ENCODE measurements at regions not wholly inside any gene's neighbourhood (a gene's known extent, or its start where the extent isn't known, plus 50 kb on each side); places are given as distances from the start of the nearest gene placed in this dataset.

- intact Hi-C loops (cut with micrococcal nuclease; ENCODE audit: unreplicated experiment) = no loop called here
- H3K36me3 ChIP-seq (replicated peaks in 1 of 2; ENCODE audit: control insufficient read depth in 1 of 2, insufficient read depth in 2 of 2, low read length in 2 of 2) = no peaks in the 10 kb centered on the region
- no peaks in the 10 kb centered on the region for H3K79me2 ChIP-seq (ENCODE audit: insufficient read depth, low read length)
- BruUV-seq (replicated peaks) = no TSS peak
- H3K9ac ChIP-seq (ENCODE audit: insufficient read depth, low read depth, low read length) = no peak overlapping the region
- no peak overlapping the region for H3K4me2 ChIP-seq (ENCODE audit: low read depth, low read length)
- no peak for ATAC-seq
- no peaks in the 10 kb centered on the region for H3K9me3 ChIP-seq (ENCODE audit: low read length)
- H2AFZ ChIP-seq (ENCODE audit: low read length) = no peak overlapping the region
- CTCF ChIA-PET (ENCODE audit: low intra/inter-chr PET ratio, low total read pairs) = no interaction called here
- no peaks in the 10 kb centered on the region for H3K27me3 ChIP-seq (ENCODE audit: control insufficient read depth in 1 of 2, insufficient read depth in 2 of 2, low read length in 2 of 2)
- H4K20me1 ChIP-seq (ENCODE audit: insufficient read depth, low read length) = no peaks in the 10 kb centered on the region
- DNase-seq (ENCODE audit: low spot score) = no peak
- FAIRE-seq = no peak
- WGBS (ENCODE audit: low lambda C conversion rate) = 3% methylated on average over 1 of the region's 1 CpG
- no peaks in the 10 kb centered on the region for H3K4me1 ChIP-seq (ENCODE audit: insufficient read depth, low read length)
- POLR2A ChIA-PET = no interaction called here
- no peak overlapping the region for H3K4me3 ChIP-seq (replicated peaks in 1 of 3; ENCODE audit: insufficient read depth in 1 of 3, low read depth in 2 of 3, low read length in 3 of 3)
- H3K27ac ChIP-seq (ENCODE audit: extremely low read length, insufficient read depth, low read length) = no peak overlapping the region
- in situ Hi-C loops (cut with HindIII; ENCODE audit: extremely low pct_ligation_motif_present, low pct_unique_long_range_greater_than_20kb) = no loop called here
- TF ChIP-seq MLXIP (CRISPR knock-in tag; IDR thresholded peaks at IDR 0.05; ENCODE audit: borderline replicate concordance) (no peak), TAF15 (IDR thresholded peaks at IDR 0.05; ENCODE audit: low read depth, low read length, poor library complexity, severe bottlenecking) (no peak), ZNF34 (CRISPR knock-in tag; IDR thresholded peaks at IDR 0.05; ENCODE audit: borderline replicate concordance) (no peak), ZNF709 (CRISPR knock-in tag; IDR thresholded peaks at IDR 0.05) (no peak), PAX8 (CRISPR knock-in tag; IDR thresholded peaks at IDR 0.05; ENCODE audit: borderline replicate concordance) (no peak), ZNF260 (CRISPR knock-in tag; IDR thresholded peaks at IDR 0.05; ENCODE audit: borderline replicate concordance, low read depth) (no peak), TFDP2 (CRISPR knock-in tag; IDR thresholded peaks at IDR 0.05) (no peak), ZNF512 (CRISPR knock-in tag; IDR thresholded peaks at IDR 0.05) (no peak), DRAP1 (CRISPR knock-in tag; IDR thresholded peaks at IDR 0.05) (no peak), ZNF747 (CRISPR knock-in tag; IDR thresholded peaks at IDR 0.05; ENCODE audit: borderline replicate concordance) (no peak), ZNF614 (CRISPR knock-in tag; IDR thresholded peaks at IDR 0.05; ENCODE audit: borderline replicate concordance) (no peak), SMAD3 (CRISPR knock-in tag; IDR thresholded peaks at IDR 0.05) (no peak), NFE2 (CRISPR knock-in tag; IDR thresholded peaks at IDR 0.05) (no peak), USF2 (IDR thresholded peaks at IDR 0.05; ENCODE audit: low read depth, low read length) (no peak), USF2 (CRISPR knock-in tag; IDR thresholded peaks at IDR 0.05; ENCODE audit: borderline replicate concordance) (no peak), CHD2 (IDR thresholded peaks at IDR 0.05; ENCODE audit: low read depth, low read length) (no peak), FOXA1 (IDR thresholded peaks at IDR 0.05) (no peak), FOXA1 (CRISPR knock-in tag; IDR thresholded peaks at IDR 0.05) (no peak), SIX4 (CRISPR knock-in tag; IDR thresholded peaks at IDR 0.05) (no peak)
These were observed 2040.5 kb upstream of the C9orf72 start for GRCh38 chr9:29613773-29614172.
